GM12891 (cell line): ENCODE measurements at regions not wholly inside any gene's neighbourhood (a gene's known extent, or its start where the extent isn't known, plus 50 kb on each side); places are given as distances from the start of the nearest gene placed in this dataset.

Source experiments
- PAX5 ChIP-seq: IDR thresholded peaks from 2 replicates; pipeline ENCODE4 v1.6.1; 2011; ENCODE audit warnings: low read length, moderate library complexity, mild to moderate bottlenecking; ENCODE audit not compliant: insufficient read depth, severe bottlenecking
- SPI1 ChIP-seq: IDR thresholded peaks from 2 replicates; pipeline ENCODE4 v1.6.1; 2011; ENCODE audit warnings: low read depth, low read length, control low read depth

DNA sequence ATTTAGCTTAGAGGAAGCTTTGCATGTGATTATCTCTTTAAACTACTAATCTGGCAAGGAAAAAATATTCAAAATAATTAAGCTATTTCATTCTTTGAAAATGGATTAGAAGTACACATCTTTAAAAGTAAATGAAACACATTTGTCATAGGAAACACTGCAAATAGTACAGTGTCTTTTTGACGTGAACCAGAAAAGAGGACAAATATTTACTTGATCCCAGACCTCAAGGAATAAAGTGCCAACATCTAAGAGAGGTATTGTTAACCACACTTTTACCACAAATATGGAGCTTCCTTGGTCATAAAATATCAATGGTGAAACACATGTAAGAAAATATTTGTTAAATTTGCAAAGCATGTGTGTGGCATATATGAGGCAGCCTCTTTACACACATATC is 159.9 kb downstream of the SNX7 start:
- TF ChIP-seq PAX5 (no peak), SPI1 (no peak)
